Activated CD4-positive, alpha-beta T cell treated with anti-CD3 and anti-CD28 coated beads, Interleukin-2, Interleukin-4, amounts not matched to agents 100 ng/mL and 50 ng/mL, durations not matched to agents 16 hours and 8 hours (primary cell): ENCODE measurements at regions not wholly inside any gene's neighbourhood (a gene's known extent, or its start where the extent isn't known, plus 50 kb on each side); places are given as distances from the start of the nearest gene placed in this dataset.
"Not testable (repeated sequence)": the region's sequence is repeated elsewhere in the genome, so short reads cannot be mapped to it uniquely, and the experiment has no call there.

Experiments used
- DNase-seq: peaks from one replicate; pipeline ENCODE4 v3.0.0-alpha.2; 2020; ENCODE audit warnings: low spot score

DNA sequence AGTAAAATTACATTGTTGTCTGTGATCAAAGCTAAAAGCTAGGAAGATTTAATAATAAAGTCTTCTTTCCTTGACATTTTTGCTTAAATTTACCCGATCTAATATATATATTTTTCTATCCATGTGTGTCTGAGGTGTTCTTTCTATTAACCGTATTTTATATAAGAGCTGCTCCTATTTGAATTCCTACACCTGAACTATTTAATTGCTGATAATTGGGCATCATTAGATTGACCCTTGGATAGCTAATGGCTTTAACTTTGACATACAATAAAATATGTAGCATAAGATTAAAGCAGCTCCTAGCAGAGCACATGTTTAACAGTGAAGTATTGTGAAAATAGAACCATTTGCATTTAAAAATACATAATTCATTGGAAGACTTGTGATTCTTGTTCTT is 792.7 kb downstream of the MAT2B start:
- DNase-seq: no peak

DNA sequence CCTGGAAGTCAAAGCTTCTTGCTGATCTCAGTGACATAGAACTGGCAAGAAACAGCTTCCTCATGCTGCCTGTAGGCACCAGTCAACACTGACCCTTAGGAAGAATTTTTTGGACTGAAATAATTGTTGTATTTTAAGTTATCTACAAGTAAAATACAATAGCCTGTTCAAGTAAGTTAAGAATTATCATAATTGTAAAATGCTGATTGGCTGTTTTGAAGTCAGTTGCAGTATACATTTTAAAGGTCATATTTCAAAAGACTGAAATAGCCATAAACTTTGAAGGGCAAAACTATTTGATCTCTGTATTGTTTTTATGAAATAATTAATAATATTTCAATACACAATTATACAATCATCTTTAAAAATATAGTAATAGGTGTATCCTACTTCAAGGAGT is 794.9 kb downstream of the MAT2B start:
- DNase-seq: no peak

DNA sequence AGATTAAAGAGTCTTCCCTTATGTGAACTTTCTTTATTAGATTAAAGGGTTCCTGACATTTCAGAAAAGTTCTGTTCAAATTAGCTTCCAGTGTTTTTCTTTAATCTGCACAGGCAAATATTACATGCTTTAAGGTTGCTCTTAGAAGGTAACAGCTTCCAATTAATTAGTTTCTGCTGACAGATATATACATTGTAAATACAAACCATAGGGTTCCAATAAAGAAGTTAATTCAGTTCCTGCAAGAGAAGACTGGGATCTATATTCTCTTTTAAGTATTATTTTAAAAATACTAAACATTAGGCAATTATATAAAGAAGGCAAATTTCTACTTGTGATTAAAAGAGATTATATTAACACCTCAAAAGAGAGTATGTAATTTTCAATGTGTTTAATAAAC is 795.7 kb downstream of the MAT2B start:
- DNase-seq: no peak

DNA sequence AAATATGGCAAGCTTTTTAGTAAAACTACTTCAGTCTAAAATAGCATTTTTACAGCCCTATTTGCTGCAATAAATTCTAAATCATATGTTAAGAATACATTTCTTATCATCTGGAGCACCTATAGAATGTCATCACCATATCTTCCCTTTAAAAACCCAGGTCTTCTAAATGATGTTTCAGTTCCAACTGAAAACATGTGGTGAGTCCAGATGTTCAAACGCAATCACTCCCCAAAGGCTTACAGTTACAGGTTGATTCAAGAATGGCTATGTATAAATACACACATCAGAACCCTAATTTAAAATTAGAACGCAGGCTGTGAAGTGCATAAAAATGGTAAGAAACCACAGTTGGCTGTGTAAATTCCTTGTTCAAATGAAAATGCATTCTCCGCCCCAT is 796.3 kb downstream of the MAT2B start:
- DNase-seq: no peak

DNA sequence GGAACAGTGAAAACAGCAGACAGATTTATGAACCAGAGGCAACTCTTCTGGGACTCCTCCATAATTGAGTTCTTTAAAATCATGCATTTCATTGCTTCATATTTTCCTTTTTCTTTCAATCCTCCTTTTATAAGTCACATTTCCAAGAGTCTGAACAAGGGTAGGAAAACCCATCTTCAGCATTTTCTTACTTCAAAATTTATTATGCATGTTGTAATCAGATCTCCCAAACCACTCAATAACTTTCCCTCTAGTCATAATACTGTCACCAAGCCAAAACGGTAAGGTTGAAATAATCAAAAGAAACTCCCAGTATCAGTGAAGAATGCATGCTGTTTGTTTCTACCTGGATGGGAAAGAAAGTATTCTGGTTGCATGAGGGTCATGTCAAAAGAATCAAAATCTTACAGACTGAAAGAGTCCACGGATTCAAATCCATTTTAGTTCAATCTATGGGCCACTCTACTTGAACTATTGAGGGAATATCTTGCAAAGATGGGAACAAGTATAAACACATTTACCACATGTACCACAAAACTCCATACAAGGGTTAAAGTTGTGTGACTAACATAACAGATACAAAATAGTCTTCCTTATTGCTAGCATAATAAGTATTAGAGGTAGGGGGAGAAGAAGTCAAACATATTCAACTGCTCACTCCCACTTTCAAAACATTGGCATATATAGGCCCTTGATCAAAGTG is 797.3 kb downstream of the MAT2B start:
- DNase-seq: no peak

DNA sequence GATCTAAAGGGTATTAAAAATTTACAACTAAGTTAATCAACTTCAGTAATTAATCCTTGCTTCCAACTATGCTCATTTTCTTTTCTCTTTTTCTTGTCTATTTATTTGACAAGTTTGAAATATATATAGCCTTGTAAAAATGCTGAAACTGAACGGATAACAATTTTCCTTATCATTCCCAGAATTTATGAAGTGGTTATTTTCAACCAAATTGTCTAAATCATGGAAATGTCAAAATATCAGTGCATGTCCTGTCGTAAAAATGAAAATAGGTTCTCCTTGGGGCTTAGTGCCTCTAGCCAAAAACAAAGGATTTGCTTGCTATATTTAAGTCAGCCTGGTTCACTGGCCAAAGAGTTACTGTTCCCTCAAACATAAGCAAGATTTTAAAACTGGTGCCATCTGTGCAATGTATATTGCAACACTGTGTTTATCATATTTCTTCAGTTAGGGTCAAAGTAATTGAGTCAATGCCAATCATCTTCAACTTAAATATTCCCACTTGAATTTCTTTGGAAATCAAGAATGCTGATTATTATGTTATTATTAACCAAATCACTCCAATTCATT is 798.3 kb downstream of the MAT2B start:
- no peak for DNase-seq

DNA sequence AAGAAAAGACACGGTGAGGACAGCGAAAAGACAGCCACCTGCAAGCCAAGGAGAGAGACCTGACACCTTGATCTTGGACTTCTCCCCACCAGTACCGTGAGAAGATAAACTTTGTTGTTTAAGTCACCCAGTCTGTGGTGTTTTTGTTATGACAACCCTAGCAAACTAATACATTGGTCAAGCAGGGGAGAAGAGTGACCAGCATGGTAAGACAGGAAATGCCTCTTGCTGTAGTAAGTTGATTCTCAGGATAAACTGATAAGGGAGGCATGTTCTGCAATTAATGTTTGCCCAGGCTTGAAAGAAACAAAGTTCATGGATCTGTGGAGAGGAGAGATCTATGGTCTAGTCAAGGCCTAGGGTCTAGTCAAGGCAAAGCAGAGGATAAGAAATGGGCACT is 801.2 kb downstream of the MAT2B start:
- DNase-seq: no peak

DNA sequence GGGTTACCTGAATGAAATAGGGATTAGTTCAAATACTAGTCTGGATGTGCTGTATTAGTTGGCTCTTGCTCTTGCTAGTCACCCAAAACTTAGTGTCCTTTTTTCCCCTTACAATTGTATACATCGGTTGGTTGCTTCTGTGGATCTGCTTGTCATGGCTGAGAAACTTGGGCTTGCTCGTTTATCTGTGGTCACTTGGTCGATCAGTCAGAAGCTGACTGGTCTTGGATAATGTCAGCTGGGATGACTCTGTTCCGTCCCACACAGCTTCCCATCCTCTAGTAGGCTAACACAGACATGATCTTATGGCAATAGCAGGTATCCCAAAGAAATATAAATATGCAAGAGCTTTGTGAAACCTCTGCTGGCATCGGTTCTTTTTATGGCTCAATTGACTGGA is 807.4 kb downstream of the MAT2B start:
- no peak for DNase-seq

DNA sequence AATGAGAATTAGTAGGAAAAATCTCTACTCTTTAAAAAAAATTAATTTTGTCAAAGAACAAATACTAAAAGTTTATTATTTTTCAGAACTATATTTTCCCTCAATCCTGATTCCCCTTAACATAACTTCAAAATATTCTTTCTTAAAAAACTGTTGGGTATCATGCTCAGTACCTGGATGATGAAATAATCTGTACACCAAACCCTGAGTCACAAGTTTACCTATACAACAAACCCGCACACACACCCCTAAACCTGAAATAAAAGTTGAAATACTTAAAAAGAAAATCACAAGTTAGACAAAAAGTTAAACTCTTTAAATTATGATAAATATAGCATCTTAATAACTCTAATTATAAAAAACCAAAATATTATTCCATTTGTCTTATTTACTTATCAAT is 812.3 kb downstream of the MAT2B start:
- no peak for DNase-seq

DNA sequence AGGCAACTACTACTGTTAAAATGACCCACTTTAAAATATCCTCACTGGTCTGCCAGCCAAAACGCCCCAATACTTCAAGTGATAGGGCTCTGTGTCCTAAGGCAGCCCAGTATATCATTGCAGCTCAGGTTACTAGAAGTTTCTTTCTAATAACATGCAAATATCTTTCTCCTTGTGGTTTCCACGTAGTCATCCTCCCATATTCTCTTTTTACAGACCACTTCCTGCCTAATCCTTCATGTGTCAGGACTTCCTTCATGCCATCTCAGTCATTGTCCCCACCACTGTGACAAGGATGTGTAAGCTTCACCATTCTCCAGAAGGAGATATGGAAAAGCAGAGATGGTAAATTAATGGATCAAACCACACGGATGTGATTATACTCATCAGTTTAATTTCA is 813.7 kb downstream of the MAT2B start:
- DNase-seq: no peak

DNA sequence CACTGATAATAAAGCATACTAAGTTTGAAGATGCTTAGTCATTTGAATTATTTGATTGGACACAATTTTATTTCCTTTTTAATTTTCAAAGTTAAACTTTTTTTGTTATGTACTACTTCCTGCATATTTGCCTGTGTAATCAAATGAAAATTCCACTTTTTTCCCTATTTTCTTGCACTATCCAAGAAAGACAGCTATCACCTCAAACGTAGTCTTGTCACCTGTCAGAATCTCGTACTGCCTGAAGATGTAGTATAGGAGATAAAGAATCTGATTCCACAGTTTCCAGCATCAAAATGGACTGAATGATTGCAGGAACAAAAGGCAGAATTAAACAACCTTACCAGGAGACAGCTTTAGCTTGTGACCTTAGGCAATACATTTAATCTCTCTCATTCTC is 818.8 kb downstream of the MAT2B start:
- DNase-seq: no peak

DNA sequence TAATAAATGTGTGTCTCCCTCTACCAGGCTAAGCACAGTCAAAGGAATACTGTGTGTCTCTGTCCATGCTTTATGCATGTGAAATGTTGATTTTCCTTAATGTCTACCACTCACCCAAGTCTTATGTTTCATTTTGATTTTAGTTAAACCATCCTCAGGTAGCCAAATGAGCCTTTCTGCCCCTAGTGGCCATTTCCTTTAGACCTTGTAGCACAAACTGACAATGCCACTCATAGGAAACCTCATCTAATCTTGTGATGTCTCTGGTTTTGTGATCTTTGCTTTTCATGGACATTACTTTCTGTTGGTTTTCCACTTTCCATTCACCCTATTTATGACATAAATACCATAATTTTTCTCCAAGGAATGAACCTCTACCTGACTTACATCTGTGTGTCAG is 820.8 kb downstream of the MAT2B start:
- DNase-seq: peak; percentile 2

DNA sequence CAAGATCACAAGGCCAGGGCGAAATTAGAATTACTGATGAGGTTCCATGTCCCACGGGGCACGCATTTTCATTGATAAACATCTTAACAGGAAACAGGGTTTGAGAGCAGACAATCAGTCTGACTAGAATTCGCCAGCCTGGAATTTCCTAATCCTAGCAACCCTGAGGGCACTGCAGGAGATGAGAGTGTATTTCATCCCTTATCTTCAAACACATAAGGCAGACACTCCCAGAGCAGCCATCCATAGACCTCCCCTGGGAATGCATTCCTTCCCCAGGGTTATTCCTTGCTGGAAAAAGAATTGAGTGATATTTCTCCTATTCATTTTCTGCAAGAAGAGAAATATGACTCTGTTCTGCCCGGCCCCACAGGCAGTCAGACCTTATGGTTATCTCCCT is 821.7 kb downstream of the MAT2B start:
- not testable (repeated sequence) for DNase-seq

DNA sequence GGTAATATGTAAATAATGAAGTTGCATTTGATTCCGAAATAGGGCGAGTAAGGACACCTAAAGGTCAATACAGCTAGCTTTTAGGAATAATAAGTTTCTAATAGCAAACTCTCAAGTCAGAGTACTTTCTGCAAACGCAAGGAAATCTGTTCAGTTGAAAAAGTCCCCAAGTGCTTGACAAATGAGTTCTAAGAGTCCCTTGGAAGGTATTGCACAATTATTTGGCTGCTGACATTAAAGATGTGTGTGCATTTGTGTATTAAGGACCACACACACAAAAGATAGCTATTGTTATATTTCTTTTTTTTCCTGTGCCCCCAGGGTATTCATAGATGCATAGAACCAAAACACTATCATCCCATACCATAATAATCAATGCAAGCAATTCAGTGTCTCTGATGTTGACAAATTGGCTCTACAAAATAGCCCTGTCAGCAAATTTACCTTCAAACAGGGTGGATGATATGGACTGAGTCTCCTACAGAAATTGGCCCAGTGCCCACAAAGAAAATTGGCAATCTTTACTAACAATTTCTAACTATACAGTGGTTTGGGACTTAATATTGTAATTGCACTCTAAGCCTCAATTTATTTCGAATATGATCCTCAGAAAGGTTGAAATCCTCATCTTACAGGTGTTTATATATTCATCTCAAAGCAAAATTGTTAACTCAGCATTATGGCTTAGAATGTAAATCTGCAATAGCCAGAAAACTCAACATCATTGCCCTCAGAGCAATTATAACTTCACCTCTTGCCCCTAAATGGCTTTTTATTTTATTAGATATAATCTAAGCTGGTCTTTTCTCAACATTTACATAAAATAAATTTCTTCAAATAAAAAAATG is 827.2 kb downstream of the MAT2B start:
- DNase-seq: no peak

DNA sequence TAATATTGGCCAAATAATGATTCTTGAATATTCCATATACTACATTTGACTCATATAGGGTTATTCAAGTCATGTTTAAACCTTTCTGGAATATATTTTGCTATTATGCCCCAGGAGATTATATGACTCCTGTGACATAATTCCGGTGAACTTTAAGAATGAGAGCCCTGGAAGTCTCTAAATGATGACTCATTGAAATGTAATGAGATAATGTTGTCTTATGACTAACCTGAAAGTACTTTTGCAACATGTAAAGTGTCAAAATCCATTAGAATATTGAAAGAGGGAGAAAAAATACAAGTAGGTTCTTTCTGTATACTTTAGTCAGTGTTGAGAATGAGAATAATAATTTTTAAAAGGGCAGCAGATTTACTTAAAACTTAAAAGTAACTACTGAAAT is 830.4 kb downstream of the MAT2B start:
- DNase-seq: no peak

DNA sequence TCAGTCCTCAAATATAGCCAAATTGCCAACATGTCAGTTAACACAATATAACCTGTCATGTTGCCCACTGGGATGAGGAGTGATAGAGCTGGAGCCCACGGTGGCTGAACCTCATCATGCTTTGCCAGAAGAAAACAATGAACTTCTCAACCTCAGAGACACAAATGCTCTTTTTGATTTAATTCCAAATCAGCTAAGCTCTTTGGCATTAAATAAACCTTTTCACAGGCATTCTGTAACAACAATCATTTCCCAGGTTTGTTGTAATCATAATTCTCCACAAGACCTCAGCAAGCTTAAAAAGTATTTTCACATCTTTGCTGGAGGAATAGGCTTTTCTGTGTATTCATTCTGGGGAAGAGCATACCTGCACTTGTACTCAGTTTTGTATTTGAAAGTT is 830.9 kb downstream of the MAT2B start:
- no peak for DNase-seq

DNA sequence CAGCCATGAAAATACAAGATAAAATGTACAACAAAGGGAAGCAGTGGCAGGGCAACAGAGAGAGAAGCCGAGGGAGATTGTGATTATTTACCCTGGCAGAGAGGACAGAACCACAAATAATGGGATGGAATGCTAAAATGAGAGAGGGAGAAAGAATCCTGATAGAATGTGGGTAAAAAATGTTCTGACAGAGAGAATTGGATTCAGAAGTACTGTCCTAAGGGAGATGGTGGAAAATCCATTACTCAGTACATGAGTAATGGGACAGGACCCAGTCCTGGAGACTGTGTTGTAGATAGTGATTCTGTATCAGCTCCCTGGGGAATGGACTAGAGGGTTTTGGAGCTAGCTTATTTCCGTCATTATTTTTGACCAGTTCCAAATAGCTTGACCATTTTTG is 831.5 kb downstream of the MAT2B start:
- DNase-seq: no peak

DNA sequence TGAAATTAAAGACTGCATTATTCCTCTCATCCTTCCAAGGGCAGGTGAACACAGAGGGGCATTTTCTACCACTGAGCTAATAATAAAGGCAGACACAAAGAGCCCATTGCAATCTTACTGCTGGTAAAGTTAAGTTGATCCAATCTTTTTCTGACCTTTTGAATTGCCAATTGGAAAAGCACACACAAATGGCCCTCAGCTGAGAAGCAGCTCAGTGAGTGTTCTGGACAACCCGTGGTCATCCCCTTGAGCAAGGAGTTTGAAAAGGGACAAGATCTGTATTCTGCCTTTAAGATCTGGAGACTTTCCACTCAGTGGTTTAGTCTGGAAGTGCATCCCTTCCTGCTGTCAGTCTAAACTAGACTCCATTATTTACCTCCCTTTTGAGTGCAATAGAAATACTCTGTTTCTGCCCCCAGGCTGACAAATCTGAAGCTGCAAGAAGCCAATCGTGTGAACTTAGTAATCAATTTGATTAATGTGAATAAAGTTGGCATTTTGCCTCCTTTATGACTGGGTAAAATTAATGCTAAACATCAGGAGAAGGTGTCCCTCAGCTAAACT is 835.7 kb downstream of the MAT2B start:
- DNase-seq: no peak

DNA sequence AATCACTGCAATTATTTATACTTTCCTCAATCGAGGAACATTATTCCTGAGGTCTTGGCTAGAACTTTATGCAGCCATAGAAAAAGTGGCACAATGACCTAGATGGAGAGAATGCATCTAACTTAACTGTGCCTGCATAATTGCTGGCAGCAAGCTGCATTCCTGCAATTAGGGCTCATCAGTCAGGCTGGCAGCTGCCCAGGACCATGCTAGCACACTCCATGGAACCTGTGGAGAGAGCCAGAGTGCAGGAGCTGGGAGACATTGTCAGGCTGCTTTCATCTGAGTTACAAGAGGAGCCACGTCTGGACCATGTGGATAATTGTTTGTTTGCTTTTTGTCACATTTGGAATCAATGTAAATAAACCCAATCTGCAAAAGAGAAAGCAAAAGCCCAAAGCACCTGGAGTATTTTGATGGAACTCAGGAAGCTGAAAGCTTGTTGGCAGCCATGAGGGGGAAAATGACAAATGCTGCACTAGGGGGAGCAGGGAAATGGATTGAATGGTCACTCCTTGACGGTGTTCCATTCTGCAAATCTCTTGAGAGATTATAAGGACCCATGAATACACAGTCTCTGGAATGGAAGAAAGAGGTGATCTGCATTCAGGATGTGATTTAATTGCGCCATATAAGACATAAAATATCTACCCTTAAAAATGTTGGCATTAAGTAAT is 839.9 kb downstream of the MAT2B start:
- DNase-seq: no peak

DNA sequence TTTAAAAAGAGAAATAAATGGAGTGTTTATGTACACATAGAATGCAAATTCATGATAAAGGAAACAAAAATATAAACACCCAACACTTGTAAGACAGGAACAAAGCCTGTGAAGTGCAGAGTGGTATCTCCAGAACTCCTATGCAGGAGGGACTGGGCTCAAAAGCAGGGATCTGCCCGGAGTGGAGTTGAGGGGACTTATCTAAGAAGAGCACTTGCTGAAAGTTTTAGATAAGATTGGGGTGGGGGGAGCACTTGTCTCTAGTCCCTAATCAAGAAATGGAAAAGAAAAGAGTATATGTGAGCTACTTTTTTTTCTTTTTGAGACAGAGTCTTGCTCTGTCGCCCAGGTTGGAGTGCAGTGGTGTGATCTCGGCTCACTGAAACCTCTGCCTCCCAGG is 840.4 kb downstream of the MAT2B start:
- DNase-seq: no peak

DNA sequence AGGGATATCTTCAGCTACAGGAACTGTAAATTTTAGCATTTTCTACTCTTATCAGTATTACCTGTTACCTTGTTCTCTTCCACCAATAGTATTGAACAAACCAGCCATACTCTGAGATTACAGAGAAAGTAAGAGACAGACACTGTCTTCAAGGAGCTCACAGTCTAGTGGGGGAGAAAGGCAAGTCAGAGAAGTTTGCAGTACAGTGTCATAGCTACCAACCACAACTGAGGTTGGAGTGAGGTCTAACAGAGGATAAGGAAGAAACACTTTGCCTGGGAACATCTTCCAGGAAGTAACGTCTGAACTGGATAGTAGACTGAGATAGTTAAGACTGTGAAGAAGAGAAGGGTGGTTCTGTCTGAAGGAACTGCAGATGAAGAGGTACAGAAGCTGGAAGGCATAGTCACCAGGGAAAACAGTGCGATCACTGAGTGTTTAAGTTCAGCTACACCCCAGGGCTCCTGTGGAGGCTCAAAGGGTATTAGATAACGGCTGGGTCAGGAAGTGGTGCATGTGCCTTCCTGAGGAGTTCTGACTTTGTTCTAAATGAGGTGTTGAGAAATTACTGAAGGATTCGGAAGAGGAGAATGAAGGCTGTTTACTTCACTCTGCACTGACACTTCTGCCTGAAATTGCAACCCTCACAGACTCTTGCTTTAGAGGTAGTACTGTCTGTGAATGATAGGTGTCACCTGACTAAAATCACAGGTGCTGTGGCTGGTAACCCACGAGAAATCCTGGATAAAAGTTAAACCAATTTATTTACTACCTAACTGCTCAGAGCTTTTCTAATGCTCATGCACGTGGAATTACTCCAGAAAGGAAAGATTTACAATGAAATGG is 841.6 kb downstream of the MAT2B start:
- DNase-seq: no peak

DNA sequence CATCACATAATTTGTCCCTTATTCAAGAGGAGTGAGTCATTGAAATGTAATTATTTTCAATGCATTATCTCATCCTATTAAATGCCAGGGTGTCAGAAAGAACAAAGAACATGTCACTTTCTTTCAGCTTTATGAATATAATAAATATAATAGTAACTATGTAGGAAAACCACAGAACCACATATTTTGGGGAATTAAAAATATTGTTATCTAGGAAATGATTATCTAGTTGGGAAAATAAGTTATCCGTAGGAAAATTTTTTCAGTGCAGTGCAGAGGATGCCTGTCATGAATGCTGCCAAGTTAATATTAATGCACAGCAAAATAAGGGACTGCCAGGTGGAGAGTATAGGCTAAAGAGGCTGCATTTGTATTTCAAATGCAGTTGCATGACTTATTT is 844.8 kb downstream of the MAT2B start:
- no peak for DNase-seq
